ENCODE measurements at regions not wholly inside any gene's neighbourhood (a gene's known extent, or its start where the extent isn't known, plus 50 kb on each side); places are given as distances from the start of the nearest gene placed in this dataset.

GRCh38 chr2:48007699-48008268 is 101.5 kb upstream of the FBXO11 start:
- Histone ChIP-seq H3K4me3 (no peak overlapping the region), H3K27ac (no peak overlapping the region), H3K4me1 (no peaks in the 10 kb centered on the region), H3K27me3 (no peaks in the 10 kb centered on the region), H3K9me3 (no peaks in the 10 kb centered on the region), H3K36me3 (no peaks in the 10 kb centered on the region)
- intact Hi-C loops (cut with DNase I) = no loop called here
- no peak for DNase-seq
- 94 to 97% methylated on average over 2 of the region's 2 CpGs for WGBS, 2 donors
- TF ChIP-seq CTCF (IDR thresholded peaks at IDR 0.05) (no peak), POLR2A (IDR thresholded peaks at IDR 0.05) (no peak), EP300 (IDR thresholded peaks at IDR 0.05) (no peak), POLR2AphosphoS5 (IDR thresholded peaks at IDR 0.05) (no peak)

GRCh38 chr2:48009256-48009655 is 103.0 kb upstream of the FBXO11 start:
- H3K4me3 ChIP-seq = no peak overlapping the region
- no peaks in the 10 kb centered on the region for H3K36me3 ChIP-seq
- H3K9me3 ChIP-seq = no peaks in the 10 kb centered on the region
- 90 to 95% methylated on average over 2 of the region's 2 CpGs for WGBS, 2 donors
- no peaks in the 10 kb centered on the region for H3K27me3 ChIP-seq
- no peak overlapping the region for H3K27ac ChIP-seq
- H3K4me1 ChIP-seq = no peaks in the 10 kb centered on the region
- DNase-seq = no peak
- intact Hi-C loops (cut with DNase I) = no loop called here
- TF ChIP-seq CTCF (IDR thresholded peaks at IDR 0.05) (no peak), POLR2AphosphoS5 (IDR thresholded peaks at IDR 0.05) (no peak), POLR2A (IDR thresholded peaks at IDR 0.05) (no peak), EP300 (IDR thresholded peaks at IDR 0.05) (no peak)

DNA sequence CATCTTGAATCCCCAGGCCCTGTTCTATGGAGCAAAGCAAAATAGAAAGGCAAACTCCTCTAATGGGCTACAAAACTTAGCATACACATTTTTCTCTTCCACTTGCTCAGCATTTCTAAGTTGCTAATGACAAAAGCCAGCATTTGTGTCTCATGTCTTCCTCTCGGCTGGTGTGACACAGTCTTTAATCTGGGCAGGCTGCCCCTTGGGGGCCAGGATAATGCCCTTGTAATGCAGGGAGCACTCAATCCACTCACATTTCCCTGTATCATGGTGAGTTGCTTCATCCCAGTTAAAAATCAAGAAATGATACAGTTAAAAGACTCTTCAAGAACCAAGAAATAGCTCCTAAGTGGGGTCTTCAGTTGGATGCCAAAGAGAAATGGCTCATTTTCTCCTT is 109.1 kb upstream of the FBXO11 start:
- WGBS, 2 donors = 59 to 69% methylated on average over 1 of the region's 1 CpG

DNA sequence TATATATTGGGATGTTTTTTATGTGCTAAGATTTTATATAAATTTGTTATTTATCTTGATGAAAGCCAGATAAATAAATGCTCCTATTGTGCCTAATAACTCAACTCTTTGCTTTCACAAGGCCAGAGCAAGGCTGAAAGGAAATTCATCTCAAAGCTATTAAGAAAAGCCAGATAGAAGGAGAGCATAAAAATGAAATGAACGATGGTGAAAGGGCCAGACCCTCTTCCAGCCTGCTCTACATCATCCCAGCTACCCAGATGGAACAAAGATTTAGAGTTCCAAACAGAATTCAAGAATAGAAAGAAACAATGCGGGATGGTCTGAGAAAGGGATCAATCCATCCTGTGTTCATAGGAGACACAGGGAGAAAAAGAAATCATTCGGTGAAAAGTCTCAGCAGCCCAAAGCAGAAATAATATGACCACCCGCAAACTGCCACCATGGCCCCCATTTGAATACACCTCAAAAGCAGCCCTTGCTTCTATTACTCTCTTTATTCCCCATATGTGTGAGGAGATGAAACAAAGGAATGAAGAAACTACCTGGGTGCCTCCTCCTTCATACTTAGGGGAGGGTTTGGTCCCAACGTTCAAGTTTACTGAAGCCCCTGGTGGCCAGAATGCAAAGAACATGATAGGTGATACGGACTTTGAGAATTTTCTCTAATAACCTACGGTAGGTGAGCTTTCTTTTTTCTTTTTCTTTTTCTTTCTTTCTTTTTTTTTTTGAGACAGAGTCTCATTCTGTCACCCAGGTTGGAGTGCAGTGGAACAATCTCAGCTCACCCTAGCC is 110.1 kb upstream of the FBXO11 start:
- intact Hi-C loops (cut with DNase I) = no loop called here
- WGBS, 2 donors = 75 to 79% methylated on average over 7 of the region's 7 CpGs
- no peak for DNase-seq
- no peak for TF ChIP-seq POLR2A (IDR thresholded peaks at IDR 0.05)
- no peak for TF ChIP-seq EP300 (IDR thresholded peaks at IDR 0.05)
- no peak for TF ChIP-seq CTCF (IDR thresholded peaks at IDR 0.05)
- no peak for TF ChIP-seq POLR2AphosphoS5 (IDR thresholded peaks at IDR 0.05)
- Histone ChIP-seq H3K9me3 (peaks cover 0 to 6% (median 0%) of the 10 kb centered on the region in 4 donors), H3K27me3 (no peaks in the 10 kb centered on the region), H3K4me1 (no peaks in the 10 kb centered on the region), H3K27ac (no peak overlapping the region), H3K36me3 (no peaks in the 10 kb centered on the region), H3K4me3 (no peak overlapping the region)

More for the DNA sequence above, 109.1 kb upstream of the FBXO11 start:
- no peak overlapping the region for H3K4me3 ChIP-seq
- intact Hi-C loops (cut with DNase I) = no loop called here
- H3K9me3 ChIP-seq = peaks cover 0 to 6% (median 0%) of the 10 kb centered on the region in 4 donors
- no peak for DNase-seq
- TF ChIP-seq POLR2AphosphoS5 (IDR thresholded peaks at IDR 0.05) (no peak), CTCF (IDR thresholded peaks at IDR 0.05) (no peak), EP300 (IDR thresholded peaks at IDR 0.05) (no peak), POLR2A (IDR thresholded peaks at IDR 0.05) (no peak)
- H3K36me3 ChIP-seq = no peaks in the 10 kb centered on the region
- no peaks in the 10 kb centered on the region for H3K27me3 ChIP-seq
- H3K27ac ChIP-seq = no peak overlapping the region
- no peaks in the 10 kb centered on the region for H3K4me1 ChIP-seq

Measured in sigmoid colon (tissue), 6 donors.